ENCODE measurements at regions not wholly inside any gene's neighbourhood (a gene's known extent, or its start where the extent isn't known, plus 50 kb on each side); places are given as distances from the start of the nearest gene placed in this dataset.

- TF ChIP-seq EZH2 (IDR thresholded peaks at IDR 0.05; ENCODE audit: borderline replicate concordance, low read depth, low read length, poor library complexity, severe bottlenecking) = no peak
- TF ChIP-seq CTCF (conservative IDR thresholded peaks at IDR 0.05; ENCODE audit: low read depth, low read length) = no peak
Measured at GRCh38 chr2:34311816-34312215, 712.7 kb upstream of the FAM98A start.
